IPS-20b (cell line): ENCODE measurements at regions not wholly inside any gene's neighbourhood (a gene's known extent, or its start where the extent isn't known, plus 50 kb on each side); places are given as distances from the start of the nearest gene placed in this dataset.
A peak's percentile ranks its signal among the peaks of the same experiment; 100 is the strongest.

Experiments used
- H3K27ac ChIP-seq: one replicate; pipeline ENCODE4 v1.5.1; 2013; ENCODE audit warnings: low read length
- H3K27me3 ChIP-seq: 2 replicates; pipeline ENCODE4 v1.6.1; 2013; ENCODE audit warnings: mild to moderate bottlenecking, low read length, inconsistent platforms; ENCODE audit not compliant: insufficient read depth
- H3K36me3 ChIP-seq: 2 replicates; pipeline ENCODE4 v1.6.1; 2013; ENCODE audit warnings: low read depth, mild to moderate bottlenecking, inconsistent platforms, low read length, moderate library complexity; ENCODE audit not compliant: insufficient read depth
- H3K4me1 ChIP-seq: 2 replicates; pipeline ENCODE4 v1.6.1; 2013; ENCODE audit warnings: mild to moderate bottlenecking, control low read depth, inconsistent platforms, low read length, moderate library complexity; ENCODE audit not compliant: insufficient read depth
- H3K4me3 ChIP-seq: 2 replicates; pipeline ENCODE4 v1.5.1; 2013; ENCODE audit warnings: mild to moderate bottlenecking, low read length, inconsistent platforms
- H3K9ac ChIP-seq: 2 replicates; pipeline ENCODE4 v1.6.1; 2013; ENCODE audit warnings: low read depth, mild to moderate bottlenecking, inconsistent platforms, low read length, moderate library complexity
- H3K9me3 ChIP-seq: 2 replicates; pipeline ENCODE4 v1.6.1; 2013; ENCODE audit warnings: mild to moderate bottlenecking, low read depth, low read length, inconsistent platforms; ENCODE audit not compliant: insufficient read depth

GRCh38 chr6:23396949-23397348 lies 729.1 kb upstream of the NRSN1 start:
- Histone ChIP-seq H3K4me1 (peaks cover 8% of the 10 kb centered on the region; the same call in 1 of the 2 replicates), H3K9me3 (no peaks in the 10 kb centered on the region; the same call in 1 of the 2 replicates), H3K36me3 (no peaks in the 10 kb centered on the region), H3K4me3 (no peak overlapping the region), H3K27me3 (no peaks in the 10 kb centered on the region), H3K27ac (peak overlapping the region; percentile 47), H3K9ac (peak overlapping the region; percentile 58; the same call in 1 of the 2 replicates)

- Histone ChIP-seq H3K27ac (no peak overlapping the region), H3K36me3 (no peaks in the 10 kb centered on the region), H3K27me3 (no peaks in the 10 kb centered on the region), H3K4me3 (no peak overlapping the region), H3K4me1 (no peaks in the 10 kb centered on the region), H3K9me3 (no peaks in the 10 kb centered on the region; the same call in 1 of the 2 replicates), H3K9ac (no peak overlapping the region)
Observed at GRCh38 chr6:23403460-23403859, 722.6 kb upstream of the NRSN1 start.

- H3K27ac ChIP-seq: no peak overlapping the region
- H3K4me3 ChIP-seq: no peak overlapping the region
- H3K36me3 ChIP-seq: no peaks in the 10 kb centered on the region
- H3K9me3 ChIP-seq: no peaks in the 10 kb centered on the region
- H3K4me1 ChIP-seq: no peaks in the 10 kb centered on the region
- H3K9ac ChIP-seq: no peak overlapping the region
- no peaks in the 10 kb centered on the region for H3K27me3 ChIP-seq
Observed at GRCh38 chr6:23409531-23409930, 716.5 kb upstream of the NRSN1 start.

GRCh38 chr6:23410439-23410838 lies 715.6 kb upstream of the NRSN1 start:
- H3K27ac ChIP-seq: no peak overlapping the region
- no peak overlapping the region for H3K4me3 ChIP-seq
- H3K27me3 ChIP-seq: no peaks in the 10 kb centered on the region
- no peaks in the 10 kb centered on the region for H3K36me3 ChIP-seq
- no peak overlapping the region for H3K9ac ChIP-seq
- H3K4me1 ChIP-seq: no peaks in the 10 kb centered on the region
- H3K9me3 ChIP-seq: no peaks in the 10 kb centered on the region

GRCh38 chr6:23412770-23413169 lies 713.2 kb upstream of the NRSN1 start:
- no peaks in the 10 kb centered on the region for H3K27me3 ChIP-seq
- H3K27ac ChIP-seq: no peak overlapping the region
- H3K4me1 ChIP-seq: no peaks in the 10 kb centered on the region

GRCh38 chr6:23413327-23414050 lies 712.5 kb upstream of the NRSN1 start:
- no peaks in the 10 kb centered on the region for H3K27me3 ChIP-seq
- no peaks in the 10 kb centered on the region for H3K36me3 ChIP-seq
- H3K9ac ChIP-seq: no peak overlapping the region
- no peak overlapping the region for H3K27ac ChIP-seq
- H3K4me1 ChIP-seq: no peaks in the 10 kb centered on the region
- H3K4me3 ChIP-seq: no peak overlapping the region
- no peaks in the 10 kb centered on the region for H3K9me3 ChIP-seq

More at GRCh38 chr6:23412770-23413169, 713.2 kb upstream of the NRSN1 start:
- Histone ChIP-seq H3K4me3 (no peak overlapping the region), H3K9ac (no peak overlapping the region), H3K9me3 (no peaks in the 10 kb centered on the region), H3K36me3 (no peaks in the 10 kb centered on the region)

DNA sequence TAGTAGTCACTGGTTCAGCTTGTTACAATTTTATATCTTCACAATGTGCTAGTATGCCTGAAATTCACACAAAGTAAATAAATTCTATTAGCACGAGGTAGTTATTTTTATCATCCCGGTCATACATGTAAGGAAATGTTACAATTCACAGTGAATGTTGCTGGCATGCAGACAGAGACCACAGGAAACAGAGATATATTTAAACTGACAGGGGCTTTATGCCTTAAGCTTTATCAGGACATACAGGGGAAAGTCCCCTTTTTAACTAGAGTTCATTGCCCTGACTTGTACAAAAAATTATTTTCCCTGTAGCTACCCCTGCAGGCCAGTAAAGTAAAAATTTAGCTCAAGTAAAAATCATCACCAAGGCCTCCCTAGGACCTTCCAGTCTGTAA lies 712.0 kb upstream of the NRSN1 start:
- Histone ChIP-seq H3K9ac (no peak overlapping the region), H3K36me3 (no peaks in the 10 kb centered on the region), H3K27ac (no peak overlapping the region), H3K27me3 (no peaks in the 10 kb centered on the region), H3K4me3 (no peak overlapping the region), H3K9me3 (no peaks in the 10 kb centered on the region), H3K4me1 (no peaks in the 10 kb centered on the region)

DNA sequence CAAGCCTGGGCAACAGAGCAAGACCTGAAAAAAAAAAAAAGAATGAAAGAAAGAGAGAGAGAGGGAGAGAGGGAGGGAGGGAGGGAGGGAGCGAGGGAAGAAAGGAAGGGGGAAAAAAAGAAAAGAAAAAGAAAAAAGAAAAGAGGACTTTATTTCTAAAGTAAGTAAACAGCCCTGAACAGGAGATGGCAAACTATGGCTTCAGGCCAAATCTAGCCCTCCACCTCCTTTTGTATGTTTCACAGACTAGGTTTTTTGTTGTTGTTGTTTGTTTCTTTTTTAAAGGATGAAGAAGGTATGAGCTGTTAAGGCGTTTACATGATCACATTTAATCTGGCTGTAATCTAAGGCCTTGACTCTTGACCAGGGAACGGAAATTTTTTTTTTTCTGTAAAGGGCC lies 711.1 kb upstream of the NRSN1 start:
- no peaks in the 10 kb centered on the region for H3K27me3 ChIP-seq
- H3K4me1 ChIP-seq: no peaks in the 10 kb centered on the region
- H3K4me3 ChIP-seq: no peak overlapping the region
- H3K36me3 ChIP-seq: no peaks in the 10 kb centered on the region
- no peak overlapping the region for H3K27ac ChIP-seq
- H3K9ac ChIP-seq: no peak overlapping the region
- H3K9me3 ChIP-seq: no peaks in the 10 kb centered on the region

- no peaks in the 10 kb centered on the region for H3K9me3 ChIP-seq
- H3K4me1 ChIP-seq: no peaks in the 10 kb centered on the region
- no peak overlapping the region for H3K27ac ChIP-seq
- H3K9ac ChIP-seq: no peak overlapping the region
- H3K36me3 ChIP-seq: no peaks in the 10 kb centered on the region
- no peak overlapping the region for H3K4me3 ChIP-seq
- no peaks in the 10 kb centered on the region for H3K27me3 ChIP-seq
Observed at GRCh38 chr6:23415819-23416427, 710.1 kb upstream of the NRSN1 start.

GRCh38 chr6:23417133-23417532 lies 708.9 kb upstream of the NRSN1 start:
- no peak overlapping the region for H3K27ac ChIP-seq
- H3K4me1 ChIP-seq: no peaks in the 10 kb centered on the region
- no peak overlapping the region for H3K9ac ChIP-seq
- no peaks in the 10 kb centered on the region for H3K9me3 ChIP-seq
- H3K4me3 ChIP-seq: no peak overlapping the region
- no peaks in the 10 kb centered on the region for H3K36me3 ChIP-seq
- H3K27me3 ChIP-seq: no peaks in the 10 kb centered on the region

DNA sequence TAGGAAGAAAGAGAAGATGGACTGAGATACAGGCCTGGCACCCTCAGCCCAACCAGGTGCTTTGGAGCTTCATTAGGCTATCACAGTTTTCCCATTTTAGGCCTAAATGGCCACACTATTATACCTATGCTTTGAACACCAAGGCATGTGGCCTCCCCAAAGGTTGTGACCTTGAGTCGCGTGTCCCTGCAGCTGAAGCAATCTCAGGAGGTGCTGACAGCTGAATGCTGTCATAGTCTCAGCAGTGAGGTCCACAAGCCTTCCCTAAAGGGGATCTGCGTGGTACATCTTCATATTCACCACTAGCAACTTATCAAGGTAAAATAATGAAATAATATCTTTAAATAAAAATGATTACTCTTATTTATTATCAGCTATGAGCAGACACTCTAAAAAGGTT lies 707.9 kb upstream of the NRSN1 start:
- H3K4me3 ChIP-seq: no peak overlapping the region
- H3K9ac ChIP-seq: no peak overlapping the region
- no peaks in the 10 kb centered on the region for H3K27me3 ChIP-seq
- H3K9me3 ChIP-seq: no peaks in the 10 kb centered on the region
- H3K4me1 ChIP-seq: no peaks in the 10 kb centered on the region
- no peaks in the 10 kb centered on the region for H3K36me3 ChIP-seq
- no peak overlapping the region for H3K27ac ChIP-seq

DNA sequence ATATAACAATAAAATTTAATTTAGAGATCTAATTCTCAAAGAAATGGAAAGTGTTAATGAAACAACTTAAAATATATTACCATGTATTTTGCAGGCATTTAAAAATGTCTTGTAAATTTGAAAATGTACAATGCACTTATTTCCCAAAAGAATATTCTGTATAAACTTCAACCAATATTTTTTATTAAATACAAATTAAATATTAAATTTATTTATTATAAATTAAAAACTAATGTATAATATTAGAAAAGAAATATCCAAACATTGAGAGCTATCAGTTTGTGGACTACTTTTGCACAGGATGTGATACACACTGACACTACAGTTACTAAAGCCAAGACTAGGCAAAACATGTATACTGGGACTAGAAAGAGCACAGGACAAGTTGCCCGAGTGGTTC lies 707.0 kb upstream of the NRSN1 start:
- Histone ChIP-seq H3K36me3 (no peaks in the 10 kb centered on the region), H3K4me1 (no peaks in the 10 kb centered on the region), H3K9me3 (no peaks in the 10 kb centered on the region), H3K27ac (no peak overlapping the region), H3K9ac (no peak overlapping the region), H3K27me3 (no peaks in the 10 kb centered on the region), H3K4me3 (no peak overlapping the region)
